ENCODE measurements at regions not wholly inside any gene's neighbourhood (a gene's known extent, or its start where the extent isn't known, plus 50 kb on each side); places are given as distances from the start of the nearest gene placed in this dataset.
"Not testable (repeated sequence)": the region's sequence is repeated elsewhere in the genome, so short reads cannot be mapped to it uniquely, and the experiment has no call there.

GRCh38 chr22:22052548-22053139 lies 70.1 kb upstream of the TOP3B start:
- not testable (repeated sequence) for ATAC-seq (replicated peaks in 6 of 8); H3K4me3 ChIP-seq; H3K27ac ChIP-seq; H3K4me1 ChIP-seq (replicated peaks in 1 of 2)
- in situ Hi-C loops (cut with MboI; ENCODE audit: low pct_unique_long_range_greater_than_20kb in 2 of 9, low sequenced_read_pairs in 9 of 9, unreplicated experiment in 9 of 9) = loop anchor here in 1 of 9 experiments (25.0 kb wide), 1 partner anchor 110 kb away; no protein-coding TSS in a partner anchor
- WGBS, 10 experiments = 0 to 100% (median 63%) methylated on average over 1 to 3 of the region's 3 CpGs; no CpG with 5 or more reads in 1 of the 10 experiments

GRCh38 chr22:22051032-22051431 lies 68.4 kb upstream of the TOP3B start:
- in situ Hi-C loops (cut with MboI; ENCODE audit: low pct_unique_long_range_greater_than_20kb in 2 of 9, low sequenced_read_pairs in 9 of 9, unreplicated experiment in 9 of 9) = loop anchor here in 1 of 9 experiments (25.0 kb wide), 1 partner anchor 111 kb away; no protein-coding TSS in a partner anchor
- 40% methylated on average over 2 of the region's 2 CpGs; no CpG with 5 or more reads in 9 of the 10 experiments for WGBS, 10 experiments
- not testable (repeated sequence) for ATAC-seq (replicated peaks in 6 of 8); H3K4me1 ChIP-seq (replicated peaks in 1 of 2); H3K27ac ChIP-seq; H3K4me3 ChIP-seq

GRCh38 chr22:22050141-22050775 lies 67.7 kb upstream of the TOP3B start:
- ATAC-seq (replicated peaks in 6 of 8) = no peak

GRCh38 chr22:22049684-22050083 lies 67.1 kb upstream of the TOP3B start:
- WGBS, 10 experiments = 0 to 100% (median 63%) methylated on average over 1 of the region's 1 CpG; no CpG with 5 or more reads in 3 of the 10 experiments
- no peaks in the 10 kb centered on the region for H3K4me1 ChIP-seq (replicated peaks in 1 of 2)

More at GRCh38 chr22:22050141-22050775, 67.7 kb upstream of the TOP3B start:
- Histone ChIP-seq H3K4me1 (replicated peaks in 1 of 2) (no peaks in the 10 kb centered on the region), H3K27ac (no peak overlapping the region), H3K4me3 (no peak overlapping the region)
- in situ Hi-C loops (cut with MboI; ENCODE audit: low pct_unique_long_range_greater_than_20kb in 2 of 9, low sequenced_read_pairs in 9 of 9, unreplicated experiment in 9 of 9) = loop anchor here in 1 of 9 experiments (25.0 kb wide), 1 partner anchor 112 kb away; no protein-coding TSS in a partner anchor

GRCh38 chr22:22048981-22049531 lies 66.5 kb upstream of the TOP3B start:
- H3K4me3 ChIP-seq = no peak overlapping the region
- H3K27ac ChIP-seq = no peak overlapping the region
- in situ Hi-C loops (cut with MboI; ENCODE audit: low pct_unique_long_range_greater_than_20kb in 2 of 9, low sequenced_read_pairs in 9 of 9, unreplicated experiment in 9 of 9) = no loop called here
- 0 to 67% (median 33%) methylated on average over 1 to 2 of the region's 2 CpGs; no CpG with 5 or more reads in 3 of the 10 experiments for WGBS, 10 experiments
- H3K4me1 ChIP-seq (replicated peaks in 1 of 2) = no peaks in the 10 kb centered on the region
- no peak for ATAC-seq (replicated peaks in 6 of 8)

More at GRCh38 chr22:22049684-22050083, 67.1 kb upstream of the TOP3B start:
- Histone ChIP-seq H3K27ac (no peak overlapping the region), H3K4me3 (no peak overlapping the region)
- ATAC-seq (replicated peaks in 6 of 8) = no peak
- in situ Hi-C loops (cut with MboI; ENCODE audit: low pct_unique_long_range_greater_than_20kb in 2 of 9, low sequenced_read_pairs in 9 of 9, unreplicated experiment in 9 of 9) = loop anchor here in 1 of 9 experiments (25.0 kb wide), 1 partner anchor 113 kb away; no protein-coding TSS in a partner anchor

- ATAC-seq (replicated peaks in 6 of 8) = no peak
- WGBS, 10 experiments = 21 to 100% (median 59%) methylated on average over 1 to 2 of the region's 2 CpGs
- Histone ChIP-seq H3K4me1 (replicated peaks in 1 of 2) (no peaks in the 10 kb centered on the region), H3K4me3 (no peak overlapping the region), H3K27ac (no peak overlapping the region)
- in situ Hi-C loops (cut with MboI; ENCODE audit: low pct_unique_long_range_greater_than_20kb in 2 of 9, low sequenced_read_pairs in 9 of 9, unreplicated experiment in 9 of 9) = no loop called here
Observed at GRCh38 chr22:22048318-22048942, 65.8 kb upstream of the TOP3B start.

GRCh38 chr22:22047776-22048175 lies 65.2 kb upstream of the TOP3B start:
- 4 to 93% (median 62%) methylated on average over 2 to 4 of the region's 4 CpGs; no CpG with 5 or more reads in 2 of the 10 experiments for WGBS, 10 experiments
- no peak overlapping the region for H3K27ac ChIP-seq
- no peak for ATAC-seq (replicated peaks in 6 of 8)
- H3K4me1 ChIP-seq (replicated peaks in 1 of 2) = no peaks in the 10 kb centered on the region
- in situ Hi-C loops (cut with MboI; ENCODE audit: low pct_unique_long_range_greater_than_20kb in 2 of 9, low sequenced_read_pairs in 9 of 9, unreplicated experiment in 9 of 9) = no loop called here
- no peak overlapping the region for H3K4me3 ChIP-seq

- in situ Hi-C loops (cut with MboI; ENCODE audit: low pct_unique_long_range_greater_than_20kb in 2 of 9, low sequenced_read_pairs in 9 of 9, unreplicated experiment in 9 of 9) = no loop called here
- H3K4me3 ChIP-seq = no peak overlapping the region
- no peak for ATAC-seq (replicated peaks in 6 of 8)
- 6 to 86% (median 30%) methylated on average over 2 to 3 of the region's 3 CpGs; no CpG with 5 or more reads in 4 of the 10 experiments for WGBS, 10 experiments
- no peak overlapping the region for H3K27ac ChIP-seq
- no peaks in the 10 kb centered on the region for H3K4me1 ChIP-seq (replicated peaks in 1 of 2)
Observed at GRCh38 chr22:22047266-22047665, 64.7 kb upstream of the TOP3B start.

- WGBS, 10 experiments = 0 to 72% (median 28%) methylated on average over 1 to 3 of the region's 3 CpGs; no CpG with 5 or more reads in 2 of the 10 experiments
- in situ Hi-C loops (cut with MboI; ENCODE audit: low pct_unique_long_range_greater_than_20kb in 2 of 9, low sequenced_read_pairs in 9 of 9, unreplicated experiment in 9 of 9) = no loop called here
- Histone ChIP-seq H3K4me3 (no peak overlapping the region), H3K27ac (no peak overlapping the region), H3K4me1 (replicated peaks in 1 of 2) (no peaks in the 10 kb centered on the region)
- no peak for ATAC-seq (replicated peaks in 6 of 8)
Observed at GRCh38 chr22:22046370-22046769, 63.8 kb upstream of the TOP3B start.

GRCh38 chr22:22045571-22046335 lies 63.2 kb upstream of the TOP3B start:
- Histone ChIP-seq H3K4me1 (replicated peaks in 1 of 2) (no peaks in the 10 kb centered on the region), H3K4me3 (no peak overlapping the region), H3K27ac (no peak overlapping the region)
- ATAC-seq (replicated peaks in 6 of 8) = no peak
- 0 to 88% (median 58%) methylated on average over 1 to 5 of the region's 6 CpGs; no CpG with 5 or more reads in 1 of the 10 experiments for WGBS, 10 experiments
- in situ Hi-C loops (cut with MboI; ENCODE audit: low pct_unique_long_range_greater_than_20kb in 2 of 9, low sequenced_read_pairs in 9 of 9, unreplicated experiment in 9 of 9) = no loop called here

- WGBS, 10 experiments = 0 to 100% (median 60%) methylated on average over 1 to 2 of the region's 2 CpGs; no CpG with 5 or more reads in 4 of the 10 experiments
- H3K27ac ChIP-seq = no peak overlapping the region
Observed at GRCh38 chr22:22044153-22044552, 61.6 kb upstream of the TOP3B start.

GRCh38 chr22:22043296-22044078 lies 60.9 kb upstream of the TOP3B start:
- in situ Hi-C loops (cut with MboI; ENCODE audit: low pct_unique_long_range_greater_than_20kb in 2 of 9, low sequenced_read_pairs in 9 of 9, unreplicated experiment in 9 of 9) = no loop called here
- no peak overlapping the region for H3K4me3 ChIP-seq
- peak overlapping the region in 1 of 2 donors; percentile 23 for H3K27ac ChIP-seq
- H3K4me1 ChIP-seq (replicated peaks in 1 of 2) = peaks cover 2% of the 10 kb centered on the region in 2 donors
- 26 to 93% (median 65%) methylated on average over 2 to 7 of the region's 11 CpGs for WGBS, 10 experiments
- ATAC-seq (replicated peaks in 6 of 8) = no peak

More at GRCh38 chr22:22044153-22044552, 61.6 kb upstream of the TOP3B start:
- in situ Hi-C loops (cut with MboI; ENCODE audit: low pct_unique_long_range_greater_than_20kb in 2 of 9, low sequenced_read_pairs in 9 of 9, unreplicated experiment in 9 of 9) = no loop called here
- Histone ChIP-seq H3K4me1 (replicated peaks in 1 of 2) (no peaks in the 10 kb centered on the region), H3K4me3 (no peak overlapping the region)
- ATAC-seq (replicated peaks in 6 of 8) = no peak

Data from motor neuron (in vitro differentiated cells).